H1 (cell line): ENCODE measurements at regions not wholly inside any gene's neighbourhood (a gene's known extent, or its start where the extent isn't known, plus 50 kb on each side); places are given as distances from the start of the nearest gene placed in this dataset.

ENCODE experiments used
- CTCF ChIA-PET: fragments of 300-600 bp; sonication (Branson Sonifier 250); formaldehyde crosslinking; loops from one replicate; lab custom pipeline; 2021; ENCODE audit not compliant: partially characterized antibody; lab: Charles Lee
- POLR2A ChIA-PET: fragments of 300-600 bp; sonication (Branson Sonifier 250); formaldehyde crosslinking; loops from one replicate; lab custom pipeline; 2021; ENCODE audit warnings: inconsistent platforms; ENCODE audit not compliant: partially characterized antibody; lab: Charles Lee
- DNase-seq, 2 experiments: peaks; one replicate each; pipeline versions ENCODE4 v3.0.0 to v3.0.0-alpha.2; 2010 to 2022; ENCODE audit warnings: low spot score in 2 of 2, low read depth in 1 of 2, mixed read lengths in 1 of 2
- FAIRE-seq: peaks from 2 replicates; lab custom pipeline; 2011; peaks lifted over from hg19 to GRCh38; lab: Jason Lieb, UNC
- H2AFZ ChIP-seq: 2 replicates; pipeline ENCODE4 v1.8.1; 2012; ENCODE audit warnings: low read length, inconsistent platforms
- H2AK5ac ChIP-seq: 2 replicates; pipeline ENCODE4 v1.6.1; 2013; ENCODE audit warnings: low read depth, low read length
- H2BK120ac ChIP-seq: replicated peaks from 2 replicates; pipeline ENCODE3; 2013; ENCODE audit warnings: low read depth, low read length, inconsistent platforms
- H2BK12ac ChIP-seq: 2 replicates; pipeline ENCODE4 v1.6.1; 2013; ENCODE audit warnings: low read depth, low read length
- H2BK15ac ChIP-seq: 2 replicates; pipeline ENCODE4 v1.6.1; 2013; ENCODE audit warnings: low read length
- H2BK20ac ChIP-seq: 2 replicates; pipeline ENCODE4 v1.6.1; 2013; ENCODE audit warnings: low read length
- H2BK5ac ChIP-seq: 2 replicates; pipeline ENCODE4 v1.6.1; 2013; ENCODE audit warnings: low read depth, low read length
- H3K14ac ChIP-seq: 2 replicates; pipeline ENCODE4 v1.6.1; 2013; ENCODE audit warnings: inconsistent platforms; ENCODE audit not compliant: insufficient read length
- H3K18ac ChIP-seq: 2 replicates; pipeline ENCODE4 v1.6.1; 2013; ENCODE audit warnings: low read length; ENCODE audit errors: extremely low read depth
- H3K23ac ChIP-seq: 2 replicates; pipeline ENCODE4 v1.6.1; 2013; ENCODE audit warnings: inconsistent platforms; ENCODE audit not compliant: insufficient read length
- H3K23me2 ChIP-seq: 2 replicates; pipeline ENCODE4 v1.6.1; 2013; ENCODE audit warnings: low read depth, low read length
- H3K27ac ChIP-seq: 2 replicates; pipeline ENCODE4 v1.6.1; 2011; ENCODE audit warnings: low read depth, low read length, inconsistent platforms
- H3K27me3 ChIP-seq, 4 experiments: replicated peaks in 1 of 4; 1 replicate in 1 of 4; 2 replicates in 3 of 4; pipeline versions ENCODE4 v1.6.1 to v1.8.1; 2011 to 2013; ENCODE audit warnings: low read length in 3 of 4, mild to moderate bottlenecking in 3 of 4, inconsistent platforms in 2 of 4, mixed read lengths in 2 of 4, moderate library complexity in 1 of 4; ENCODE audit not compliant: control insufficient read depth in 3 of 4, insufficient read depth in 3 of 4; ENCODE audit errors: extremely low read depth in 1 of 4
- H3K36me3 ChIP-seq, 4 experiments: 2 replicates each; pipeline versions ENCODE4 v1.6.1 to v1.8.1; 2011 to 2013; ENCODE audit warnings: mild to moderate bottlenecking in 4 of 4, low read length in 3 of 4, moderate library complexity in 2 of 4, control low read depth in 1 of 4, inconsistent platforms in 1 of 4; ENCODE audit not compliant: insufficient read depth in 4 of 4, control insufficient read depth in 2 of 4
- H3K4ac ChIP-seq: replicated peaks from 2 replicates; pipeline ENCODE3; 2013; ENCODE audit warnings: low read length, low read depth, mixed read lengths, inconsistent platforms; ENCODE audit not compliant: insufficient read length
- H3K4me1 ChIP-seq, 4 experiments: replicated peaks in 1 of 4; 1 replicate in 1 of 4; 2 replicates in 3 of 4; pipeline versions ENCODE4 v1.6.1 to v1.8.1; 2011 to 2013; ENCODE audit warnings: low read length in 3 of 4, inconsistent platforms in 2 of 4, mixed read lengths in 1 of 4; ENCODE audit not compliant: insufficient read depth in 4 of 4, control insufficient read depth in 3 of 4
- H3K4me2 ChIP-seq, 2 experiments: 2 replicates each; pipeline versions ENCODE4 v1.6.1 to v1.8.1; 2011 to 2013; ENCODE audit warnings: low read depth in 2 of 2, low read length in 2 of 2, control low read depth in 1 of 2, inconsistent platforms in 1 of 2, mild to moderate bottlenecking in 1 of 2; ENCODE audit not compliant: insufficient read depth in 1 of 2
- H3K4me3 ChIP-seq, 4 experiments: fragments of 200-600, 300-600 bp in 1 of 4; sonication (generic), shearing (Covaris generic), sonication (Bioruptor Twin) in 1 of 4; 2 replicates each; pipeline versions ENCODE4 v1.5.1 to v1.8.1; 2011 to 2016; ENCODE audit warnings: low read length in 4 of 4, low read depth in 3 of 4, control low read depth in 2 of 4, inconsistent platforms in 2 of 4, mild to moderate bottlenecking in 2 of 4, mixed read lengths in 1 of 4, moderate library complexity in 1 of 4; ENCODE audit not compliant: insufficient read depth in 2 of 4; ENCODE audit errors: extremely low read depth in 1 of 4
- H3K56ac ChIP-seq: replicated peaks from 2 replicates; pipeline ENCODE3; 2013; ENCODE audit warnings: low read depth, mild to moderate bottlenecking, mixed read lengths, low read length, inconsistent platforms; ENCODE audit not compliant: insufficient read length
- H3K79me1 ChIP-seq: 2 replicates; pipeline ENCODE4 v1.6.1; 2013; ENCODE audit warnings: low read depth, low read length, control low read depth
- H3K79me2 ChIP-seq, 2 experiments: 2 replicates each; pipeline versions ENCODE4 v1.6.1 to v1.8.1; 2012 to 2013; ENCODE audit warnings: low read length in 2 of 2, mild to moderate bottlenecking in 2 of 2, inconsistent platforms in 1 of 2; ENCODE audit not compliant: insufficient read depth in 2 of 2, control insufficient read depth in 1 of 2
- H3K9ac ChIP-seq, 4 experiments: replicated peaks in 1 of 4; 1 replicate in 1 of 4; 2 replicates in 3 of 4; pipeline versions ENCODE4 v1.6.1 to v1.8.1; 2011 to 2013; ENCODE audit warnings: low read depth in 3 of 4, low read length in 3 of 4, control low read depth in 2 of 4, mild to moderate bottlenecking in 2 of 4, moderate library complexity in 2 of 4, inconsistent platforms in 1 of 4; ENCODE audit errors: extremely low read depth in 1 of 4
- H3K9me3 ChIP-seq, 2 experiments: 2 replicates each; pipeline versions ENCODE4 v1.6.1 to v1.8.1; 2012 to 2013; ENCODE audit warnings: mild to moderate bottlenecking in 2 of 2, moderate library complexity in 2 of 2, control low read depth in 1 of 2, inconsistent platforms in 1 of 2, low read depth in 1 of 2, low read length in 1 of 2, mixed read lengths in 1 of 2; ENCODE audit not compliant: insufficient read depth in 2 of 2
- H4K20me1 ChIP-seq, 2 experiments: replicated peaks in 1 of 2; 2 replicates each; pipeline versions ENCODE3 to v1.8.1; 2011 to 2013; ENCODE audit warnings: inconsistent platforms in 2 of 2, low read length in 2 of 2, mild to moderate bottlenecking in 1 of 2; ENCODE audit not compliant: insufficient read depth in 2 of 2, control insufficient read depth in 1 of 2
- H4K5ac ChIP-seq: 2 replicates; pipeline ENCODE4 v1.6.1; 2013; ENCODE audit warnings: low read length, low read depth, mixed read lengths, inconsistent platforms; ENCODE audit not compliant: insufficient read length
- H4K8ac ChIP-seq: 2 replicates; pipeline ENCODE4 v1.8.0; 2013; ENCODE audit warnings: mild to moderate bottlenecking, moderate library complexity, low read length, inconsistent platforms; ENCODE audit not compliant: insufficient read depth; ENCODE audit errors: extremely low read depth
- H4K91ac ChIP-seq: replicated peaks from 2 replicates; pipeline ENCODE3; 2013; ENCODE audit warnings: low read length, mixed read lengths, inconsistent platforms; ENCODE audit not compliant: insufficient read length
- RAD21 ChIP-seq, 2 experiments: IDR thresholded peaks in 1 of 2; conservative IDR thresholded peaks in 1 of 2; 2 replicates each; pipeline ENCODE4 v1.6.1; 2011; ENCODE audit warnings: low read depth in 2 of 2, low read length in 2 of 2, improper control_type of control experiment in 1 of 2, inconsistent platforms in 1 of 2, mild to moderate bottlenecking in 1 of 2, moderate library complexity in 1 of 2
- SUZ12 ChIP-seq: fragments of 200-600 bp; sonication (generic); IDR thresholded peaks from 2 replicates; pipeline ENCODE4 v1.6.1; 2012; ENCODE audit warnings: mild to moderate bottlenecking, inconsistent platforms, low read length, moderate library complexity, mixed read lengths
- WGBS, 2 experiments: shearing (Covaris generic) in 1 of 2; methylation state at CpG; one replicate each; pipeline versions ENCODE4 v1.1.6 to v1.1.7; 2013 to 2015; ENCODE audit warnings: low lambda C conversion rate in 2 of 2, mixed read lengths in 2 of 2, inconsistent platforms in 1 of 2, low coverage in 1 of 2, missing lambda C conversion rate in 1 of 2; ENCODE audit not compliant: insufficient replicate concordance in 2 of 2, insufficient coverage in 1 of 2, insufficient read length in 1 of 2; ENCODE audit errors: extremely low coverage in 1 of 2, missing lambda C conversion rate in 1 of 2; 5-methylcytosine and 5-hydroxymethylcytosine counted together

- H3K23me2 ChIP-seq, result no peaks in the 10 kb centered on the region
- no peak overlapping the region for H2AFZ ChIP-seq
- no peaks in the 10 kb centered on the region for H3K4me1 ChIP-seq
- DNase-seq (no peak), FAIRE-seq (no peak)
- H3K4me2 ChIP-seq, result no peak overlapping the region
- H3K14ac ChIP-seq, result no peak overlapping the region
- no peak overlapping the region for H3K56ac ChIP-seq
- no peaks in the 10 kb centered on the region for H3K9me3 ChIP-seq
- no peak for TF ChIP-seq SUZ12
- TF ChIP-seq RAD21 (IDR thresholded peaks at IDR 0.05 in 1 of 2, conservative IDR thresholded peaks at IDR 0.05 in 1 of 2; ENCODE audit: low read depth in 2 of 2, low read length in 2 of 2), result peak in 1 of 2 experiments; percentile 15; a peak in 1 of 4 replicates
- H2BK20ac ChIP-seq, result no peak overlapping the region
- no peaks in the 10 kb centered on the region for H3K79me2 ChIP-seq
- no peak overlapping the region for H3K27ac ChIP-seq
- no peak overlapping the region for H3K4me3 ChIP-seq
- H3K36me3 ChIP-seq, result no peaks in the 10 kb centered on the region
- no peak overlapping the region for H3K23ac ChIP-seq
- H4K91ac ChIP-seq, result no peak overlapping the region
- no peak overlapping the region for H2AK5ac ChIP-seq
- no peak overlapping the region for H2BK15ac ChIP-seq
- no peak overlapping the region for H4K8ac ChIP-seq
- no peaks in the 10 kb centered on the region for H4K20me1 ChIP-seq
- no peak overlapping the region for H2BK12ac ChIP-seq
- CTCF ChIA-PET, result interaction anchor here (1.0 kb wide), 1 partner anchor 74 kb away, joined by 3 read pairs; no protein-coding TSS in a partner anchor
- H3K27me3 ChIP-seq, result no peaks in the 10 kb centered on the region
- H3K4ac ChIP-seq, result no peak overlapping the region
- no peaks in the 10 kb centered on the region for H3K79me1 ChIP-seq
- H2BK120ac ChIP-seq, result no peak overlapping the region
- no peak overlapping the region for H2BK5ac ChIP-seq
- H3K9ac ChIP-seq, result no peak overlapping the region
- no peak overlapping the region for H3K18ac ChIP-seq
- H4K5ac ChIP-seq, result no peak overlapping the region
- 84% methylated on average over 2 of the region's 2 CpGs; no CpG with 5 or more reads in 1 of the 2 experiments for WGBS, 2 experiments
- POLR2A ChIA-PET, result no interaction called here
These were observed 217.5 kb downstream of the DPY19L2 start for GRCh38 chr12:63450816-63451215.
